Hepatocyte (in vitro differentiated cells): ENCODE measurements at regions not wholly inside any gene's neighbourhood (a gene's known extent, or its start where the extent isn't known, plus 50 kb on each side); places are given as distances from the start of the nearest gene placed in this dataset.
A peak's percentile ranks its signal among the peaks of the same experiment; 100 is the strongest.

Experiments
- DNase-seq: peaks from one replicate; pipeline ENCODE4 v3.0.0-alpha.2; 2016; ENCODE audit warnings: low spot score
- H2AFZ ChIP-seq: fragments of 200-600 bp; sonication (generic); 2 replicates; pipeline ENCODE4 v1.6.0; 2016; ENCODE audit warnings: antibody characterized with exemption, mild to moderate bottlenecking
- H3K27ac ChIP-seq: fragments of 200-600 bp; sonication (generic); 2 replicates; pipeline ENCODE4 v1.5.1; 2016; ENCODE audit warnings: mild to moderate bottlenecking
- H3K27me3 ChIP-seq: fragments of 200-600 bp; sonication (generic); 2 replicates; pipeline ENCODE4 v1.6.1; 2016
- H3K36me3 ChIP-seq: fragments of 200-600 bp; sonication (generic); replicated peaks from 2 replicates; pipeline ENCODE4 v1.5.1; 2016; ENCODE audit warnings: low read depth; ENCODE audit not compliant: insufficient read depth
- H3K4me1 ChIP-seq: fragments of 200-600 bp; sonication (generic); 2 replicates; pipeline ENCODE4 v1.5.1; 2016; ENCODE audit warnings: mild to moderate bottlenecking, moderate library complexity; ENCODE audit not compliant: insufficient read depth
- H3K4me2 ChIP-seq: fragments of 200-600 bp; sonication (generic); 2 replicates; pipeline ENCODE4 v1.6.0; 2016
- H3K4me3 ChIP-seq: fragments of 200-600 bp; sonication (generic); 2 replicates; pipeline ENCODE4 v1.5.1; 2016; ENCODE audit warnings: mild to moderate bottlenecking
- H3K79me2 ChIP-seq: fragments of 200-600 bp; sonication (generic); 2 replicates; pipeline ENCODE4 v1.6.0; 2017; ENCODE audit warnings: mild to moderate bottlenecking
- H3K9me2 ChIP-seq: fragments of 200-600 bp; sonication (generic); replicated peaks from 2 replicates; pipeline ENCODE4 v1.6.0; 2017; ENCODE audit warnings: mild to moderate bottlenecking; ENCODE audit not compliant: insufficient read depth
- H3K9me3 ChIP-seq: fragments of 200-600 bp; sonication (generic); 2 replicates; pipeline ENCODE4 v1.5.1; 2016; ENCODE audit warnings: low read depth, mild to moderate bottlenecking
- H4K20me1 ChIP-seq: fragments of 200-600 bp; sonication (generic); 2 replicates; pipeline ENCODE4 v1.6.0; 2016; ENCODE audit warnings: mild to moderate bottlenecking; ENCODE audit not compliant: insufficient read depth, poor library complexity, severe bottlenecking
- CTCF ChIP-seq: fragments of 200-600 bp; sonication (generic); IDR thresholded peaks from 2 replicates; pipeline ENCODE4 v1.5.1; 2016; ENCODE audit warnings: antibody characterized with exemption, mild to moderate bottlenecking; ENCODE audit not compliant: poor library complexity
- EZH2 ChIP-seq: fragments of 200-600 bp; sonication (generic); IDR thresholded peaks from 2 replicates; pipeline ENCODE4 v1.6.1; 2016; ENCODE audit warnings: antibody characterized with exemption, mild to moderate bottlenecking, borderline replicate concordance
- EZH2phosphoT487 ChIP-seq: fragments of 200-600 bp; sonication (generic); IDR thresholded peaks from one replicate; pipeline ENCODE4 v1.6.1; 2018; ENCODE audit warnings: antibody characterized with exemption, mild to moderate bottlenecking, low read depth, moderate library complexity; ENCODE audit not compliant: unreplicated experiment, severe bottlenecking
- WGBS: methylation state at CpG from one replicate; pipeline ENCODE4 v1.1.6; 2016; ENCODE audit warnings: low lambda C conversion rate; ENCODE audit errors: missing lambda C conversion rate; 5-methylcytosine and 5-hydroxymethylcytosine counted together

GRCh38 chr2:37827455-37827854, 97.6 kb upstream of the RMDN2 start:
- Histone ChIP-seq H3K27me3 (no peaks in the 10 kb centered on the region), H2AFZ (no peak overlapping the region), H3K27ac (no peak overlapping the region), H3K4me1 (peaks cover 14% of the 10 kb centered on the region), H3K9me3 (no peaks in the 10 kb centered on the region), H3K9me2 (no peaks in the 10 kb centered on the region), H3K79me2 (no peaks in the 10 kb centered on the region), H3K36me3 (no peaks in the 10 kb centered on the region), H3K4me3 (no peak overlapping the region), H3K4me2 (no peak overlapping the region), H4K20me1 (no peaks in the 10 kb centered on the region)
- DNase-seq: no peak
- TF ChIP-seq EZH2: no peak
- TF ChIP-seq EZH2phosphoT487: no peak
- no peak for TF ChIP-seq CTCF
- 62% methylated on average over 7 of the region's 7 CpGs for WGBS

- H3K27ac ChIP-seq: no peak overlapping the region
- WGBS: 53% methylated on average over 6 of the region's 6 CpGs
- H3K4me1 ChIP-seq: peaks cover 14% of the 10 kb centered on the region
- H2AFZ ChIP-seq: no peak overlapping the region
- H4K20me1 ChIP-seq: no peaks in the 10 kb centered on the region
- DNase-seq: no peak
- no peak overlapping the region for H3K4me3 ChIP-seq
- no peaks in the 10 kb centered on the region for H3K79me2 ChIP-seq
- H3K36me3 ChIP-seq: no peaks in the 10 kb centered on the region
- no peak overlapping the region for H3K4me2 ChIP-seq
- H3K9me2 ChIP-seq: no peaks in the 10 kb centered on the region
- H3K27me3 ChIP-seq: no peaks in the 10 kb centered on the region
- no peaks in the 10 kb centered on the region for H3K9me3 ChIP-seq
- TF ChIP-seq EZH2phosphoT487 (no peak), EZH2 (no peak), CTCF (no peak)
Measured at GRCh38 chr2:37827911-37828511, 97.1 kb upstream of the RMDN2 start.

- Histone ChIP-seq H2AFZ (no peak overlapping the region), H3K4me2 (no peak overlapping the region), H3K27me3 (no peaks in the 10 kb centered on the region), H3K36me3 (no peaks in the 10 kb centered on the region), H3K4me3 (no peak overlapping the region), H3K9me2 (no peaks in the 10 kb centered on the region), H3K4me1 (peaks cover 14% of the 10 kb centered on the region), H3K9me3 (no peaks in the 10 kb centered on the region), H3K27ac (no peak overlapping the region), H3K79me2 (no peaks in the 10 kb centered on the region), H4K20me1 (no peaks in the 10 kb centered on the region)
- no peak for TF ChIP-seq CTCF
- no peak for TF ChIP-seq EZH2phosphoT487
- no peak for TF ChIP-seq EZH2
- 39% methylated on average over 3 of the region's 3 CpGs for WGBS
- DNase-seq: peak; percentile 28
Measured at GRCh38 chr2:37829202-37829601, 95.9 kb upstream of the RMDN2 start.
